Esophagus (tissue), 2 donors: ENCODE measurements at regions not wholly inside any gene's neighbourhood (a gene's known extent, or its start where the extent isn't known, plus 50 kb on each side); places are given as distances from the start of the nearest gene placed in this dataset.

ENCODE experiments used
- H3K27ac ChIP-seq, 2 donors: one replicate each; pipeline ENCODE4 v1.5.1; 2013; ENCODE audit warnings: low read depth in 2 of 2, mild to moderate bottlenecking in 2 of 2, inconsistent platforms in 1 of 2, low read length in 1 of 2, moderate library complexity in 1 of 2
- H3K27me3 ChIP-seq, 2 donors: one replicate each; pipeline ENCODE4 v1.6.1; 2013; ENCODE audit warnings: low read length in 2 of 2, control low read depth in 1 of 2, mild to moderate bottlenecking in 1 of 2; ENCODE audit not compliant: insufficient read depth in 2 of 2, control insufficient read depth in 1 of 2
- H3K36me3 ChIP-seq, 2 donors: one replicate each; pipeline ENCODE4 v1.6.1; 2013; ENCODE audit warnings: low read length in 1 of 2; ENCODE audit not compliant: control insufficient read depth in 2 of 2, insufficient read depth in 2 of 2
- H3K4me1 ChIP-seq, 2 donors: one replicate each; pipeline ENCODE4 v1.6.1; 2013; ENCODE audit warnings: low read length in 1 of 2; ENCODE audit not compliant: control insufficient read depth in 2 of 2, insufficient read depth in 2 of 2
- H3K4me3 ChIP-seq, 2 donors: one replicate each; pipeline ENCODE4 v1.5.1; 2013; ENCODE audit warnings: low read length in 2 of 2, mild to moderate bottlenecking in 2 of 2, low read depth in 1 of 2, moderate library complexity in 1 of 2
- H3K9me3 ChIP-seq, 2 donors: one replicate each; pipeline ENCODE4 v1.6.1; 2013; ENCODE audit warnings: mild to moderate bottlenecking in 2 of 2, low read depth in 1 of 2, low read length in 1 of 2, moderate library complexity in 1 of 2; ENCODE audit not compliant: control insufficient read depth in 2 of 2, insufficient read depth in 1 of 2
- WGBS, 2 donors: extraction: QIAGEN DNeasy Blood & Tissue Kit; methylation state at CpG; one replicate each; pipeline ENCODE4 v1.1.7; 2013; 5-methylcytosine and 5-hydroxymethylcytosine counted together
- donor health status: healthy with polysubstance abuse.
- donor health status: Bipolar disorder and iron deficiency.

GRCh38 chr2:236677368-236677767, 107.7 kb downstream of the ACKR3 start:
- Histone ChIP-seq H3K27me3 (no peaks in the 10 kb centered on the region), H3K4me3 (no peak overlapping the region), H3K4me1 (no peaks in the 10 kb centered on the region), H3K27ac (no peak overlapping the region), H3K9me3 (no peaks in the 10 kb centered on the region), H3K36me3 (no peaks in the 10 kb centered on the region)
- 89 to 94% methylated on average over 8 of the region's 8 CpGs for WGBS, 2 donors

DNA sequence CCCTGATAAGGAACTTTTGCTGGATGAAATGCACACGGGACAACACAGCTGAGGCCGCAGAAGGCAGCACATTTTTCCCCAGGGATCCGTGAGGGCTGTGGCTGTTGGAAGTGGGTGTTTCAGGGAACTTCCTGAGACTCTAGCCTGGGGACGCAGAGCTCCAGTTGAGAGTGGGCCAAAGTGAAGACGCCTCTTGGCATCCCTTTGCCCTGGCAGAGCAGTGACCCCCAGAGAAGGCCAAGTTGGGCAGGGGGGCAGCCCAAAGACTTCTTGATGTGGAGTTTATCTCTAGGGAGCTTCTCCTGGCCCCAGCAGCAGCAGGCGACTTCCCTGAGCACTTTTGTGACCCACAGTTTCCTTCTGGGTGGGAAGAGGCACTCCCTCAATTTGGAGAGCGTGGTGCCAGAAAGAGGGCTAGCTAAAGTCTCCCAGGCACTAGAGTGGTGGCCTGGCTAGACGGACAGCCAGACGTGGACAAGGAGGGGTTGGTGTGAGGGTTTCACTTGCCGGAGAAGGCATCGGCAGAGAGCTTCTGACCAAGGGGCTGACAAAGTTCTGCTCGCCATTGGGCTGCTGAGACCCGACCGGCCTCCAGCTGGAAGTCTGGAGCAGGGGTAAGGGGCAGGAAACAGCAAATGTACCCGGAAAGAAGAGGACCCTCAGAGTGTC, 108.8 kb downstream of the ACKR3 start:
- Histone ChIP-seq H3K4me1 (peaks cover 2 to 4% of the 10 kb centered on the region in 2 donors), H3K27me3 (no peaks in the 10 kb centered on the region), H3K27ac (no peak overlapping the region), H3K36me3 (no peaks in the 10 kb centered on the region), H3K9me3 (no peaks in the 10 kb centered on the region), H3K4me3 (no peak overlapping the region)
- 74 to 75% methylated on average over 15 of the region's 15 CpGs for WGBS, 2 donors

DNA sequence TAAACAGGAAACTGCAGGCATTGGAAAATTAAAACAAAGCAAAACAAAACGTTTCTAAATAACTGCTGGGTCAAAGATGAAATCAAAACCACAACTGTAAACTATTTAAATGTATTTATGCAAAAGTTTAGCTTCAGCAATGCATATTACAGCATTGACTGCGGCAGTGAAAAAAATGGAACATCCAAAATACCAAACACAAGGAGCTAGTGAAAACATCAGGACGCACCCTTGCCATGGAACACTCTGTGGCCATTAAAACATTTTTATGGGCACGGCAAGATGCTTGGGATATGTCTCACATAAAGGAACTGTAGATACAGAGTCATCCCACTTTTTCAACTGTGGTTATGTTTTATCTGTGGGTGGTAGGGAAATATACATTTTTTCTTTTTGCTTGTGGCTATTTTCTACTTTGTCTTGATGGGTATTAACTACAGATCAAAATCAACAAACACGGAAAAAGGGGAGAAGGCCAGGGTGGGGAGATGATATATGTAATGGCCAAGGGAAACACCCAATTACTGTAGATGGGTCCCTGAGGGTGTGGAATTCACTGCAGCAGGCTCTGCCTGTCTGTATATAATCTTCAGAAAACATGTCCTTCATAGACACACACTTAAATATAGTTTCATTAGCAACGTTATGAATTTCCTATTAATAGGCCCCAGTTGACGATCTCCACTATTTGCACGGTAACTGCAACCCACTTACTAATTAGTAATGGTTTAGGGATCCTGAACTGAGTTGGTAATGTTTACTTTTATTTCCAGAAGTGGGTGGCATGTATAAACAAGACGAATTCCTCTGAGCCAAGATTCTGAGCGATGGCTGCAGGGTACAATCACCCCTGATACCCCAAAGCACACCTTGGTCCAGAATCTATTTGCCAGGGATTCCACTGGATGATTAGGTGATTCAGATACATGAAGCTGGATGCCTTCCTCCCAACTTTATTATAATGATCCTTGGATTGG, 110.5 kb downstream of the ACKR3 start:
- H3K27me3 ChIP-seq: no peaks in the 10 kb centered on the region
- H3K4me1 ChIP-seq: peaks cover 2 to 4% of the 10 kb centered on the region in 2 donors
- H3K36me3 ChIP-seq: no peaks in the 10 kb centered on the region
- no peak overlapping the region for H3K27ac ChIP-seq
- WGBS, 2 donors: 58 to 67% methylated on average over 10 of the region's 10 CpGs
- no peak overlapping the region for H3K4me3 ChIP-seq
- no peaks in the 10 kb centered on the region for H3K9me3 ChIP-seq

GRCh38 chr2:236682651-236683422, 113.2 kb downstream of the ACKR3 start:
- WGBS, 2 donors: 65 to 73% methylated on average over 12 of the region's 12 CpGs
- Histone ChIP-seq H3K27me3 (no peaks in the 10 kb centered on the region), H3K27ac (no peak overlapping the region), H3K4me3 (no peak overlapping the region), H3K9me3 (no peaks in the 10 kb centered on the region), H3K36me3 (no peaks in the 10 kb centered on the region), H3K4me1 (peaks cover 5 to 7% of the 10 kb centered on the region in 2 donors)

DNA sequence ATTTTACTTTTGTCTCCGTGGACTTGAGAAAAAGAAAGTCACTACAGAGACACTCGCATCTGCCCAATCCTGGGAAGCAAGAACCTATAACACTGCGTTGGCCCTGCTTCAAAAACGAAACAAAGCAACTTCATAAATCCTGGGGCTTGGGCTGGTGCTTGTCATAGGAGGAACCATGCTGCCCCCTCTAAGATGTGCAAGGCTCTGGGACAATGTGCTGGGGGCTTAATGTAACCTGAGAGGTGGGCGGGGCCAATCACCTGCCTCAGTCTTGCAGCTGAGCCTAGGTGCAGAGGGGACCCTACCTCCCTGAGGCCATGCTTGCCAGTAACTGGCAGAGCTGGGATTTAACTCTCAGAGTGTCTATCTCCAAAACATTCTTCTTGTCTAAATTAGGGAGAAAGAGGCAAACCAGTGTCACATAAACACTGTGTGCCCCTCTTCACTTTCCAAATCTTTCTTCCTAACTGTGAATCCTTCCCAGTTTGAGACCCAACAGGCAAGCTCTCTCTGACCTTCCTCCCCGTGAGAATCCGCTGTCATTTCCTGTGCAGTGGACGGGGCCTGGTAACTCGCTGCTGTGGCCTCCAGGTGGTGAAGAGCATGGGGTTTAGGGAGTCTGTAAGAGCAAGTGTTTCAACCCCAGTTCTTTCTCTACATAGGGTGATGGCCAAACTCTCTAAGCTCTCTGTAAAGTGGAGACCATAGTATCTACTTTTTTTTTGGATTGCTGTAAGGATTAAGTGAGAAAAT, 115.1 kb downstream of the ACKR3 start:
- WGBS, 2 donors: 77 to 84% methylated on average over 9 of the region's 9 CpGs
- H3K9me3 ChIP-seq: no peaks in the 10 kb centered on the region
- no peak overlapping the region for H3K27ac ChIP-seq

DNA sequence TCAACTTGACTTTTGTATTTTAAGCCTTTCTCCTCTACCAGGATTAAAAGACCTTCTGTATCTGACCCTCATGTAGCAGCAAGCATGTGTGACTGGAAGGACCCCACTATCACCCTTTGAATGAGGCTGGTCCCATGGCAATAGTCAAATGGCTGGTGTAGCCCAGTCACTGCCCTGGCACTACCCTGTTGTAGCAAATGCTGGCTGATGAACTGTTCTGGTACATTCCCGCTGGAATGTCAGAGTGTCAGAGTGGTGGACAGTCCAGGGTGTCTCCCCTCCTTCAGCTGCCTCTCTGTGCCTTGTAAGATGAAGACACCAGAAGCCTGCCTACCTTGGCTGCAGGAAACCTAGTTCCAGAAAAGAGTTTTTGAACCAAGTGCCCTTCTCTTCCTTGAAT, 115.7 kb downstream of the ACKR3 start:
- H3K4me1 ChIP-seq: peaks cover 12 to 15% of the 10 kb centered on the region in 2 donors
- WGBS, 2 donors: 73 to 96% methylated on average over 1 of the region's 1 CpG
- H3K27me3 ChIP-seq: no peaks in the 10 kb centered on the region
- H3K27ac ChIP-seq: no peak overlapping the region
- no peak overlapping the region for H3K4me3 ChIP-seq
- no peaks in the 10 kb centered on the region for H3K36me3 ChIP-seq
- H3K9me3 ChIP-seq: no peaks in the 10 kb centered on the region

More for the DNA sequence above, 115.1 kb downstream of the ACKR3 start:
- Histone ChIP-seq H3K36me3 (no peaks in the 10 kb centered on the region), H3K4me1 (peaks cover 12 to 13% of the 10 kb centered on the region in 2 donors), H3K27me3 (no peaks in the 10 kb centered on the region), H3K4me3 (no peak overlapping the region)

DNA sequence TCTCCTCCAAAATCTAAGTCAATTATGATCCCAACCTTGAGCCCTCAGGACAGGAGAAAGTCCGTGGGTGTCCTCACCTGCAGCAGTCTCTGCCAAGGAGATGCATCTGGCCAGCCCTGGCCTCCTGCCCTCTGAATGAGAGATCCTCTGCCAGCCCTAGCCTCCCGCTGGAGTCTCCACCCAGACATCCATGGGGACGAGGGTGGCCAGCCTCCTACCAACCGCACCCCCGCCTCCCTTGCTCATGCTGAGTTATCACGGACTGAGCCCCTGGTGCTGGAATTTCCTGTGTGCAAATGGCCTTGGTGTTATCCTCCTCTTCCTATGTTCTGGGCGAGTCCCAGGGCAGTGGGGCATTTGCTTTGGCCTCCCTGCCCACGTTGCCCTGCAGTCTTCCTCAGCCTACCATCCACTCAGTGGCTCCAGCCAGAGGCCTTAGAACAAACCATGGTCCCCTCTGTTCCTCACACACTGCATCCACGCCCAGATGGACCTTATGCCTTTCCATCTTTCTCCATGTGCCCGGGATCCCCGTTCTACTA, 116.4 kb downstream of the ACKR3 start:
- 79 to 83% methylated on average over 11 of the region's 11 CpGs for WGBS, 2 donors

DNA sequence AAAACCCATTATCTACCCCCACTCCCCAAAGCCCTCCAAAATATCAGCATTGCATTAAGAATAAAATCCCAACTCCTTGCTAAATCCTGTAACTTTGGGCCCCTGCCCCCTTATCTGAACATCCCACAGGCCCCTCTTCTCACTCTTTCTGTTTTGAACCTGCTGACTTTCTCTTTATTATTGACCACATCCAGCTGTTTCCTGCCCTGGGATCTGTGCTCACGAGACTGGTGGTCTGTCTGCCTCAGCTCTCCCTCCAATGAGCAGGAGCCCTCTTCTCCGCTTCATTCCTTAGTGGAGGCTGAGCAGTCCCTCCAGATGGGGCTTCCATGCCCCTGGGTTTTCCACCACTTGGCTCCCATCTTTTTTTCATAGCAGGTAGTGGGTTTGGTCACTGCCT, 116.9 kb downstream of the ACKR3 start:
- H3K4me1 ChIP-seq: peaks cover 12 to 24% of the 10 kb centered on the region in 2 donors

More for the DNA sequence above, 116.4 kb downstream of the ACKR3 start:
- Histone ChIP-seq H3K27me3 (no peaks in the 10 kb centered on the region), H3K9me3 (no peaks in the 10 kb centered on the region), H3K27ac (no peak overlapping the region), H3K4me1 (peaks cover 12 to 21% of the 10 kb centered on the region in 2 donors), H3K4me3 (no peak overlapping the region), H3K36me3 (no peaks in the 10 kb centered on the region)

More for the DNA sequence above, 116.9 kb downstream of the ACKR3 start:
- Histone ChIP-seq H3K4me3 (no peak overlapping the region), H3K9me3 (no peaks in the 10 kb centered on the region), H3K27ac (no peak overlapping the region), H3K27me3 (no peaks in the 10 kb centered on the region), H3K36me3 (no peaks in the 10 kb centered on the region)
- 80 to 83% methylated on average over 2 of the region's 2 CpGs for WGBS, 2 donors
